Lower leg skin (tissue), 4 donors: ENCODE measurements at regions not wholly inside any gene's neighbourhood (a gene's known extent, or its start where the extent isn't known, plus 50 kb on each side); places are given as distances from the start of the nearest gene placed in this dataset.

Source experiments
- DNase-seq, 2 donors: peaks; one replicate each; pipeline ENCODE4 v3.0.0-alpha.2; 2019; ENCODE audit warnings: low spot score in 2 of 2
- H3K4me3 ChIP-seq: fragments of 200-600 bp; sonication (generic); 2 replicates; pipeline ENCODE4 v1.5.1; 2017; ENCODE audit warnings: mild to moderate bottlenecking, low read depth; ENCODE audit not compliant: poor library complexity, severe bottlenecking
- POLR2A ChIP-seq, 2 donors: fragments of 450-650 bp; IDR thresholded peaks; one replicate each; pipeline ENCODE4 v1.6.1; 2016 to 2017; ENCODE audit warnings: antibody characterized with exemption in 2 of 2, mild to moderate bottlenecking in 1 of 2, moderate library complexity in 1 of 2
- WGBS, 2 donors: methylation state at CpG; one replicate each; pipeline ENCODE4 v1.1.5; 2018; 5-methylcytosine and 5-hydroxymethylcytosine counted together
- intact Hi-C: fragments of 100-400 bp; cut with DNase I; formaldehyde crosslinking; loops from one replicate; pipeline ENCODE4 v1.15.0; 2023; ENCODE audit warnings: low total_unique reads
- TF ChIP-seq, protein P1 (sequence below), 3 donors: fragments of 450-650 bp; IDR thresholded peaks; one replicate each; pipeline ENCODE4 v1.5.1; 2016; ENCODE audit warnings: antibody characterized with exemption in 3 of 3, mild to moderate bottlenecking in 3 of 3, moderate library complexity in 2 of 3

- intact Hi-C loops = no loop called here
- WGBS, 2 donors = 60 to 73% methylated on average over 2 of the region's 2 CpGs
- no peak overlapping the region for H3K4me3 ChIP-seq
- TF ChIP-seq, protein P1, sequence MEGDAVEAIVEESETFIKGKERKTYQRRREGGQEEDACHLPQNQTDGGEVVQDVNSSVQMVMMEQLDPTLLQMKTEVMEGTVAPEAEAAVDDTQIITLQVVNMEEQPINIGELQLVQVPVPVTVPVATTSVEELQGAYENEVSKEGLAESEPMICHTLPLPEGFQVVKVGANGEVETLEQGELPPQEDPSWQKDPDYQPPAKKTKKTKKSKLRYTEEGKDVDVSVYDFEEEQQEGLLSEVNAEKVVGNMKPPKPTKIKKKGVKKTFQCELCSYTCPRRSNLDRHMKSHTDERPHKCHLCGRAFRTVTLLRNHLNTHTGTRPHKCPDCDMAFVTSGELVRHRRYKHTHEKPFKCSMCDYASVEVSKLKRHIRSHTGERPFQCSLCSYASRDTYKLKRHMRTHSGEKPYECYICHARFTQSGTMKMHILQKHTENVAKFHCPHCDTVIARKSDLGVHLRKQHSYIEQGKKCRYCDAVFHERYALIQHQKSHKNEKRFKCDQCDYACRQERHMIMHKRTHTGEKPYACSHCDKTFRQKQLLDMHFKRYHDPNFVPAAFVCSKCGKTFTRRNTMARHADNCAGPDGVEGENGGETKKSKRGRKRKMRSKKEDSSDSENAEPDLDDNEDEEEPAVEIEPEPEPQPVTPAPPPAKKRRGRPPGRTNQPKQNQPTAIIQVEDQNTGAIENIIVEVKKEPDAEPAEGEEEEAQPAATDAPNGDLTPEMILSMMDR (IDR thresholded peaks at IDR 0.05) = no peak
- TF ChIP-seq POLR2A (IDR thresholded peaks at IDR 0.05) = no peak
- no peak for DNase-seq
These were observed 745.9 kb upstream of the FAM98A start for GRCh38 chr2:34345030-34345429.

DNA sequence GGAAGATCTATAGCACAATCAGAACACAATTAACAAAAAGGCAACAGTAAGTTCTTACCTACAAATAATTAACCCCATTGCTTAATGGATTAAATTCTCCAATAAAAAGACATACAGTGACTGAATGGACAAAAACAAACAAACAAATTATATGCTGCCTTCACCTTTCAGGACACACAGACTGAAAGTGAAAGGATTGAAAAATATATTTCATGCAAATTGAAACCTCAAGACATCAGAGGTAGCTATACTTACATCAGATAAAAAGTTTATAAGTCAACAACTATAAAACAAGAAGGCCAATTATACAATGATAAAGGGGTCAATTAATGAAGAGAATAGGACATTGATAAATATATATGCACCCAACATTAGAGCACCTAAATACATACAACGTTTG lies 741.2 kb upstream of the FAM98A start:
- WGBS, 2 donors = 72 to 75% methylated on average over 1 of the region's 1 CpG
- no peak overlapping the region for H3K4me3 ChIP-seq
- no peak for DNase-seq
- TF ChIP-seq, protein P1 (IDR thresholded peaks at IDR 0.05) = no peak
- TF ChIP-seq POLR2A (IDR thresholded peaks at IDR 0.05) = no peak
- intact Hi-C loops = no loop called here

DNA sequence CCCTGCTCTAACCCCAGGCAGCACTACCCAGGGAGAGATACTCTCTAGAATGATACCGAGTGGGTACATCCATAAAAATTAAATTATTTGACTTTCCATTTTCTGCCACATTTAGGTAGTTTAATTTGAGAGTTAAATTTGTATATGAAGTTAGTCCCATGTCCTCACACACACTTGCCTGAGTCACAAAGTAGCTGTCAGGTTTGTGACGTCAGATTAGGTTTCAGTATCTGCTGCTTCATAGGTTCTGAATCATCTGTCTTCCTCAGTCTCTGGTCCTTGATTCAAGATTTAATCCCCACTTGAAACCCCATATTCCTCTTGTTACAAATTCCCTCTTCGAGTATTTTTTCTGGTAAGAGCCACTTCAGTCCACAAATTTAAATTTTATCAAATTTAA lies 738.6 kb upstream of the FAM98A start:
- TF ChIP-seq, protein P1 (IDR thresholded peaks at IDR 0.05) = no peak
- no peak for TF ChIP-seq POLR2A (IDR thresholded peaks at IDR 0.05)
- 81 to 84% methylated on average over 3 of the region's 3 CpGs for WGBS, 2 donors
- DNase-seq = no peak
- intact Hi-C loops = no loop called here
- H3K4me3 ChIP-seq = no peak overlapping the region

DNA sequence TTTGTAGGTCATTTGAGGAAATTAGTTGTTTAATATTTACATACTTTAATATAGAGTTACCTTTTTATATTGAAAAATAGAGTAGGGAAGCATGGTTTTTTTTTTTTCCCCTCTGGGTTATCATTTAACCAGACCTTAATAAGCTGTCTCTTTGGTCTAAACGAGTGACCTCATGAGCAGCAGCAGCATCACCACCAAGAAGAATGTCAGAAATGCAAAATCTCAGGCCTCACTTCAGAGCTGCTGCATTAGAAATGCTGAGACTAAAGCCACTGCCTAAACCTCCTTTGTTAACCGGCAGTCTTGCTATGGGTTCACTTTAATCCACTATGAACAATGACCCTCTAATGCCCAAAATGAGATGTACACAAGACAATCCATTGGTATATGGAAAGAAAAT lies 733.7 kb upstream of the FAM98A start:
- DNase-seq = no peak
- H3K4me3 ChIP-seq = no peak overlapping the region
- no peak for TF ChIP-seq POLR2A (IDR thresholded peaks at IDR 0.05)
- TF ChIP-seq, protein P1 (IDR thresholded peaks at IDR 0.05) = no peak
- WGBS, 2 donors = 84% methylated on average over 2 of the region's 2 CpGs
- intact Hi-C loops = no loop called here

DNA sequence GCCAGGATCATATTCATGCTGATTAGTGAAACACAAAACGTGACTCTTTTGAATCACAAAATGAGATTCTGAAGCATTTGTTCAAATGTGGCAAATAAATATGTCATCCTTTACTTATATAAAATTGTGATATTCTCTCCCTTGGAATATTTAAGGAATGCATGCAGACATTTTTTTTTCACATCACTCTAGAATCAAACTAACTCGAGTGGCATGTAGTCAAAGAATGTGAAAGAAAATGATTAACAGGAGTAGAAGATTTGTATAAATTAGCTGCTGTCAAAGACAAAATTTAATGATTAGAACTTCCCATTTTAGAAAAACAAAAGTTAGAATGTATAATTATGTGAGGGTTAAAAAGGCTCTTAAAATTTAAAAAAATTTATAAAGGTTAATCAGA lies 721.0 kb upstream of the FAM98A start:
- TF ChIP-seq POLR2A (IDR thresholded peaks at IDR 0.05) = no peak
- TF ChIP-seq, protein P1 (IDR thresholded peaks at IDR 0.05) = no peak
- no peak overlapping the region for H3K4me3 ChIP-seq
- WGBS, 2 donors = 56 to 60% methylated on average over 2 of the region's 2 CpGs
- intact Hi-C loops = no loop called here
- no peak for DNase-seq

DNA sequence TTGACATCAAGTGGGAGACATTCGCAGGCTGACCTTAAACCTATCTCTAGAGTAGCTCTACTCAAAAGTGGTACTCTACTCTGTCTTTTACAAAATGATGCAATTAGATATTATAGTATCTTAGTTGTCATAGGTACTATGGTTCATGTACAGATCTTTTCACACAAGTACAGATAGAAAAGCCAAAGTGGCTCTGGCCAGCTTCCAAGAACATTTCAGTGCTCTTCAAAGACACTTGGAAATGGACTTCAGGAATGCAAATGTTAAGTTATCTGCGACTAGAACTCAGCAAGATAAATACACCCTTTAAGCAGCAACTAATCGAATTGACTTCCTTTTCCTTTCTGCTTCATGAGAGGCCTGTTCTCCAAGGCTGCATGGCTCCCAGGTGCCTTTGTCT lies 718.7 kb upstream of the FAM98A start:
- no peak overlapping the region for H3K4me3 ChIP-seq
- 47 to 50% methylated on average over 3 of the region's 3 CpGs for WGBS, 2 donors
- no peak for DNase-seq
- no peak for TF ChIP-seq POLR2A (IDR thresholded peaks at IDR 0.05)
- TF ChIP-seq, protein P1 (IDR thresholded peaks at IDR 0.05) = no peak
- intact Hi-C loops = no loop called here
